ENCODE measurements at regions not wholly inside any gene's neighbourhood (a gene's known extent, or its start where the extent isn't known, plus 50 kb on each side); places are given as distances from the start of the nearest gene placed in this dataset.

GRCh38 chr5:124102486-124102885, 590.5 kb downstream of the CSNK1G3 start:
- no peak for TF ChIP-seq EZH2 (IDR thresholded peaks at IDR 0.05; ENCODE audit: low read length, missing control alignments)
- no peak overlapping the region for H2AFZ ChIP-seq (ENCODE audit: low read length)
- H3K79me2 ChIP-seq (ENCODE audit: control insufficient read depth, insufficient read depth, low read length): no peaks in the 10 kb centered on the region
- H3K27me3 ChIP-seq (ENCODE audit: control insufficient read depth, insufficient read depth, low read length): no peaks in the 10 kb centered on the region
- H3K4me2 ChIP-seq (ENCODE audit: extremely low read depth, insufficient read depth, low read length): no peak overlapping the region
- no peak overlapping the region for H3K9ac ChIP-seq (ENCODE audit: insufficient read depth, low read length)
- no peaks in the 10 kb centered on the region for H3K9me3 ChIP-seq (ENCODE audit: control insufficient read depth, insufficient read depth, low read depth, low read length)
- no peaks in the 10 kb centered on the region for H3K36me3 ChIP-seq (ENCODE audit: control insufficient read depth, insufficient read depth, low read length)
- DNase-seq (ENCODE audit: low read depth in 2 of 2): peak; percentile 18 to 91
- H3K4me3 ChIP-seq (replicated peaks in 1 of 4; ENCODE audit: control extremely low read depth in 1 of 4, insufficient read depth in 1 of 4, low read depth in 3 of 4, low read length in 4 of 4): no peak overlapping the region
- no peaks in the 10 kb centered on the region for H4K20me1 ChIP-seq (ENCODE audit: control insufficient read depth, extremely low read depth, insufficient read depth, low read length)
- no peak overlapping the region for H3K27ac ChIP-seq (ENCODE audit: insufficient read depth, low read length)
- H3K4me1 ChIP-seq (ENCODE audit: control insufficient read depth, extremely low read depth, insufficient read depth, low read length): no peaks in the 10 kb centered on the region

DNA sequence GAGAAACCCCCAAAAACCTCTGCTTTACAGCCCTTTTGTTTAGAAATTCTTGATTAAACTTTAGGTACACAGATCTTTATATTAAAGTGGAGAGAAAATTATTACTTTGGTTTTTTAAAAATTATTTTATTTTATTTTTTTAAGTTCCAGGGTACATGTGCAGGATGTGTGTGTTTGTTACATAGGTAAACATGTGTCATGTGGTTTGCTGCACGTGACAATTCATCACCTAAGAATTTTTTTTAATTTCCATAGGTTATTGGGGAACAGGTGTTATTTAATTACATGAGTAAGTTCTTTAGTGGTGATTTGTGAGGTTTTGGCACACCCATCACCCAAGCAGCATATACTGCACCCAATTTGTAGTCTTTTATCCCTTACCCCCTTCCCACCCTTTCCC, 581.7 kb downstream of the CSNK1G3 start:
- no peaks in the 10 kb centered on the region for H4K20me1 ChIP-seq (ENCODE audit: control insufficient read depth, extremely low read depth, insufficient read depth, low read length)
- no peaks in the 10 kb centered on the region for H3K4me1 ChIP-seq (ENCODE audit: control insufficient read depth, extremely low read depth, insufficient read depth, low read length)
- H3K27ac ChIP-seq (ENCODE audit: insufficient read depth, low read length): no peak overlapping the region
- no peaks in the 10 kb centered on the region for H3K9me3 ChIP-seq (ENCODE audit: control insufficient read depth, insufficient read depth, low read depth, low read length)
- no peak overlapping the region for H3K4me2 ChIP-seq (ENCODE audit: extremely low read depth, insufficient read depth, low read length)
- H3K79me2 ChIP-seq (ENCODE audit: control insufficient read depth, insufficient read depth, low read length): no peaks in the 10 kb centered on the region
- H3K27me3 ChIP-seq (ENCODE audit: control insufficient read depth, insufficient read depth, low read length): no peaks in the 10 kb centered on the region
- H2AFZ ChIP-seq (ENCODE audit: low read length): no peak overlapping the region
- H3K36me3 ChIP-seq (ENCODE audit: control insufficient read depth, insufficient read depth, low read length): no peaks in the 10 kb centered on the region
- TF ChIP-seq EZH2 (IDR thresholded peaks at IDR 0.05; ENCODE audit: low read length, missing control alignments): no peak
- no peak for TF ChIP-seq CTCF (conservative IDR thresholded peaks at IDR 0.05 in 1 of 2, IDR thresholded peaks at IDR 0.05 in 1 of 2; ENCODE audit: low read depth in 1 of 2, low read length in 2 of 2)
- H3K4me3 ChIP-seq (replicated peaks in 1 of 4; ENCODE audit: control extremely low read depth in 1 of 4, insufficient read depth in 1 of 4, low read depth in 3 of 4, low read length in 4 of 4): no peak overlapping the region
- DNase-seq (ENCODE audit: low read depth in 2 of 2): no peak
- no peak overlapping the region for H3K9ac ChIP-seq (ENCODE audit: insufficient read depth, low read length)

DNA sequence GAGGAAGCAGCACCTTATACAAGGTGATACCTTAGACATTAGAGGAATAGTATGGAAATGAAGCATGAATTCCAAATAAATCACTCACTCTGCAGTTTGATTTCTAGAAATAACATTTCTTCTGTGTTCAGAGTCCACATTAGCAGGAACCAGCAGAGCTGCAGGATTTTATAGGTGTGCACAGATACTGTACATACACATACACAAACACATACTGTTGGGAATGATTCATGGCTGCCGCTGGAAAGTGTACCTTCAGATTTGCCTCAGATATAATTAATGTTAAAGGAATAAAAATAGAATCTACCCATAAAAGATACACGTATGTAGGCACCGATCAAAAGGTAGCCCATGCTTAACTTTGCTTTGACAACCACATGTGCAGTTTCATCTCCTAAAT, 578.1 kb downstream of the CSNK1G3 start:
- no peak overlapping the region for H3K4me3 ChIP-seq (replicated peaks in 1 of 4; ENCODE audit: control extremely low read depth in 1 of 4, insufficient read depth in 1 of 4, low read depth in 3 of 4, low read length in 4 of 4)
- H3K9me3 ChIP-seq (ENCODE audit: control insufficient read depth, insufficient read depth, low read depth, low read length): no peaks in the 10 kb centered on the region
- H3K4me1 ChIP-seq (ENCODE audit: control insufficient read depth, extremely low read depth, insufficient read depth, low read length): no peaks in the 10 kb centered on the region
- H3K27me3 ChIP-seq (ENCODE audit: control insufficient read depth, insufficient read depth, low read length): no peaks in the 10 kb centered on the region
- no peaks in the 10 kb centered on the region for H3K36me3 ChIP-seq (ENCODE audit: control insufficient read depth, insufficient read depth, low read length)
- H3K9ac ChIP-seq (ENCODE audit: insufficient read depth, low read length): no peak overlapping the region
- no peaks in the 10 kb centered on the region for H4K20me1 ChIP-seq (ENCODE audit: control insufficient read depth, extremely low read depth, insufficient read depth, low read length)
- TF ChIP-seq CTCF (conservative IDR thresholded peaks at IDR 0.05 in 1 of 2, IDR thresholded peaks at IDR 0.05 in 1 of 2; ENCODE audit: low read depth in 1 of 2, low read length in 2 of 2) (no peak), EZH2 (IDR thresholded peaks at IDR 0.05; ENCODE audit: low read length, missing control alignments) (no peak)
- no peak overlapping the region for H3K4me2 ChIP-seq (ENCODE audit: extremely low read depth, insufficient read depth, low read length)
- H3K27ac ChIP-seq (ENCODE audit: insufficient read depth, low read length): no peak overlapping the region
- no peak for DNase-seq (ENCODE audit: low read depth in 2 of 2)
- no peaks in the 10 kb centered on the region for H3K79me2 ChIP-seq (ENCODE audit: control insufficient read depth, insufficient read depth, low read length)
- no peak overlapping the region for H2AFZ ChIP-seq (ENCODE audit: low read length)

Data from fibroblast of lung (primary cell).